Activated CD8-positive, alpha-beta memory T cell treated with anti-CD3 and anti-CD28 coated beads, Interleukin-2, amount 50 U/mL, for 24 hours (primary cell): ENCODE measurements at regions not wholly inside any gene's neighbourhood (a gene's known extent, or its start where the extent isn't known, plus 50 kb on each side); places are given as distances from the start of the nearest gene placed in this dataset.
"Not testable (repeated sequence)": the region's sequence is repeated elsewhere in the genome, so short reads cannot be mapped to it uniquely, and the experiment has no call there.

Experiments used
- DNase-seq: peaks from one replicate; pipeline ENCODE4 v3.0.0-alpha.2; 2020; ENCODE audit errors: extremely low read depth

- no peak for DNase-seq
These were observed 465.1 kb upstream of the GALNTL6 start for GRCh38 chr4:171348090-171348489.

- DNase-seq = no peak
These were observed 470.6 kb upstream of the GALNTL6 start for GRCh38 chr4:171342646-171343045.

- no peak for DNase-seq
These were observed 472.9 kb upstream of the GALNTL6 start for GRCh38 chr4:171340258-171340657.

- no peak for DNase-seq
These were observed 478.7 kb upstream of the GALNTL6 start for GRCh38 chr4:171334549-171334948.

- no peak for DNase-seq
These were observed 504.5 kb upstream of the GALNTL6 start for GRCh38 chr4:171308661-171309060.

GRCh38 chr4:171298048-171298718 lies 515.0 kb upstream of the GALNTL6 start:
- not testable (repeated sequence) for DNase-seq

- no peak for DNase-seq
These were observed 524.3 kb upstream of the GALNTL6 start for GRCh38 chr4:171288816-171289432.

- no peak for DNase-seq
These were observed 531.8 kb upstream of the GALNTL6 start for GRCh38 chr4:171281359-171281758.

- DNase-seq = no peak
These were observed 534.1 kb upstream of the GALNTL6 start for GRCh38 chr4:171279131-171279530.

- no peak for DNase-seq
These were observed 546.5 kb upstream of the GALNTL6 start for GRCh38 chr4:171266671-171267070.

GRCh38 chr4:171265190-171265818 lies 547.9 kb upstream of the GALNTL6 start:
- no peak for DNase-seq

- no peak for DNase-seq
These were observed 557.0 kb upstream of the GALNTL6 start for GRCh38 chr4:171256223-171256622.

- DNase-seq = no peak
These were observed 566.3 kb upstream of the GALNTL6 start for GRCh38 chr4:171246948-171247347.

- no peak for DNase-seq
These were observed 570.4 kb upstream of the GALNTL6 start for GRCh38 chr4:171242831-171243230.

GRCh38 chr4:171239196-171239595 lies 574.0 kb upstream of the GALNTL6 start:
- no peak for DNase-seq

- no peak for DNase-seq
These were observed 577.7 kb upstream of the GALNTL6 start for GRCh38 chr4:171235521-171235920.

- not testable (repeated sequence) for DNase-seq
These were observed 583.9 kb upstream of the GALNTL6 start for GRCh38 chr4:171229354-171229753.

- DNase-seq = no peak
These were observed 592.0 kb upstream of the GALNTL6 start for GRCh38 chr4:171221181-171221580.

GRCh38 chr4:171203425-171203824 lies 609.8 kb upstream of the GALNTL6 start:
- no peak for DNase-seq

- no peak for DNase-seq
These were observed 610.3 kb upstream of the GALNTL6 start for GRCh38 chr4:171202908-171203307.

- DNase-seq = no peak
These were observed 626.5 kb upstream of the GALNTL6 start for GRCh38 chr4:171186700-171187099.

- no peak for DNase-seq
These were observed 632.1 kb upstream of the GALNTL6 start for GRCh38 chr4:171181090-171181489.

GRCh38 chr4:171170671-171171070 lies 642.5 kb upstream of the GALNTL6 start:
- DNase-seq = no peak
